BE2C (cell line): ENCODE measurements at regions not wholly inside any gene's neighbourhood (a gene's known extent, or its start where the extent isn't known, plus 50 kb on each side); places are given as distances from the start of the nearest gene placed in this dataset.
A peak's percentile ranks its signal among the peaks of the same experiment; 100 is the strongest.

Experiments
- DNase-seq: peaks from one replicate; pipeline ENCODE4 v3.0.0-alpha.2; 2020
- H3K27me3 ChIP-seq: fragments of 250-450 bp; sonication (Bioruptor Pico); 2 replicates; pipeline ENCODE4 v1.5.1; 2020; ENCODE audit warnings: mild to moderate bottlenecking
- H3K36me3 ChIP-seq: fragments of 250-450 bp; sonication (Bioruptor Pico); 2 replicates; pipeline ENCODE4 v1.5.1; 2020; ENCODE audit warnings: mild to moderate bottlenecking
- H3K4me1 ChIP-seq: fragments of 250-450 bp; sonication (Bioruptor Pico); 2 replicates; pipeline ENCODE4 v1.5.1; 2020
- H3K4me3 ChIP-seq: 2 replicates; pipeline ENCODE4 v1.5.1; 2011; ENCODE audit warnings: low read depth, low read length
- H3K9me3 ChIP-seq: fragments of 250-450 bp; sonication (Bioruptor Pico); 2 replicates; pipeline ENCODE4 v1.5.1; 2020
- CTCF ChIP-seq: IDR thresholded peaks from 2 replicates; pipeline ENCODE4 v1.5.1; 2012; ENCODE audit warnings: mild to moderate bottlenecking, low read depth, low read length

GRCh38 chr2:111617299-111618225 is 266.4 kb downstream of the ANAPC1 start:
- no peaks in the 10 kb centered on the region for H3K27me3 ChIP-seq
- H3K4me1 ChIP-seq: no peaks in the 10 kb centered on the region
- H3K9me3 ChIP-seq: no peaks in the 10 kb centered on the region
- no peak for DNase-seq
- no peaks in the 10 kb centered on the region for H3K36me3 ChIP-seq
- TF ChIP-seq CTCF: no peak
- H3K4me3 ChIP-seq: no peak overlapping the region

GRCh38 chr2:111618226-111618977 is 265.6 kb downstream of the ANAPC1 start:
- no peak for TF ChIP-seq CTCF
- H3K9me3 ChIP-seq: no peaks in the 10 kb centered on the region
- no peak for DNase-seq
- no peak overlapping the region for H3K4me3 ChIP-seq
- H3K4me1 ChIP-seq: no peaks in the 10 kb centered on the region
- no peaks in the 10 kb centered on the region for H3K27me3 ChIP-seq
- H3K36me3 ChIP-seq: no peaks in the 10 kb centered on the region

- H3K27me3 ChIP-seq: no peaks in the 10 kb centered on the region
- no peaks in the 10 kb centered on the region for H3K9me3 ChIP-seq
- H3K4me3 ChIP-seq: no peak overlapping the region
- no peak for DNase-seq
- no peaks in the 10 kb centered on the region for H3K36me3 ChIP-seq
- no peaks in the 10 kb centered on the region for H3K4me1 ChIP-seq
- peak; percentile 13; the same call in 1 of the 2 replicates for TF ChIP-seq CTCF
Measured at GRCh38 chr2:111618978-111619902, 264.8 kb downstream of the ANAPC1 start.

- Histone ChIP-seq H3K4me3 (no peak overlapping the region), H3K4me1 (no peaks in the 10 kb centered on the region), H3K9me3 (no peaks in the 10 kb centered on the region), H3K36me3 (no peaks in the 10 kb centered on the region), H3K27me3 (no peaks in the 10 kb centered on the region)
- no peak for TF ChIP-seq CTCF
- DNase-seq: no peak
Measured at GRCh38 chr2:111620281-111620680, 263.7 kb downstream of the ANAPC1 start.

- Histone ChIP-seq H3K36me3 (no peaks in the 10 kb centered on the region), H3K9me3 (no peaks in the 10 kb centered on the region), H3K4me1 (no peaks in the 10 kb centered on the region), H3K4me3 (no peak overlapping the region), H3K27me3 (no peaks in the 10 kb centered on the region)
- TF ChIP-seq CTCF: no peak
- DNase-seq: no peak
Measured at GRCh38 chr2:111622859-111623258, 261.1 kb downstream of the ANAPC1 start.
